OCI-LY3 (cell line): ENCODE measurements at regions not wholly inside any gene's neighbourhood (a gene's known extent, or its start where the extent isn't known, plus 50 kb on each side); places are given as distances from the start of the nearest gene placed in this dataset.

Experiments used
- CTCF ChIP-seq: fragments of 200-600, 300-600 bp; sonication (generic); IDR thresholded peaks from 2 replicates; pipeline ENCODE4 v1.5.1; 2014; ENCODE audit warnings: antibody characterized with exemption, low read length, low read depth
- EZH2phosphoT487 ChIP-seq: fragments of 200-600 bp; shearing (Covaris generic); IDR thresholded peaks from 2 replicates; pipeline ENCODE4 v1.6.1; 2018; ENCODE audit warnings: antibody characterized with exemption, mixed run types, low read depth

GRCh38 chr6:169020821-169021220, 232.8 kb downstream of the THBS2 start:
- TF ChIP-seq CTCF (no peak), EZH2phosphoT487 (no peak)
